ENCODE measurements at regions not wholly inside any gene's neighbourhood (a gene's known extent, or its start where the extent isn't known, plus 50 kb on each side); places are given as distances from the start of the nearest gene placed in this dataset.
"Not testable (repeated sequence)": the region's sequence is repeated elsewhere in the genome, so short reads cannot be mapped to it uniquely, and the experiment has no call there.

DNA sequence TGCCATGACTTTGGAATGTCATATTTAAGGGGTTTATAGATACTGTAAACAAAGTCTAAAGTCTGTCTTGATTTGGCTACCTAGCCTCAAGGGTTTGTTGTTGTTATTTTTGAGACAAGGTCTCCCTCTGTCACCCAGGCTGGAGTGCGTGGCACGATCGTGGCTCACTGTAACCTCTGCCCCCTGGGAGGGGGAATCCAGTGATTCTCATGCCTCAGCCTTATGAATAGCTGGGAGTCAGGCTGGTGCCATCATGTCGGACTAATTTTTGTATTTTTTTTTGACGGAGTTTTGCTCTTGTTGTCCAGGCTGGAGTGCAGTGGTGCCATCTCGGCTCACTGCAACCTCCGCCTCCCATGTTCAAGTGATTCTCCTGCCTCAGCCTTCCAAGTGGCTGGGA, 82.2 kb upstream of the RHOU start:
- H4K8ac ChIP-seq (ENCODE audit: low read depth in 2 of 2, low read length in 2 of 2); H3K4me3 ChIP-seq (ENCODE audit: insufficient read depth, low read depth, low read length); H2AFZ ChIP-seq (replicated peaks; ENCODE audit: low read length, poor library complexity); H3K9ac ChIP-seq (ENCODE audit: low read depth, low read length); H3K23ac ChIP-seq (ENCODE audit: low read depth, low read length); H2BK20ac ChIP-seq (ENCODE audit: low read depth, low read length); in situ Hi-C loops (cut with MboI; ENCODE audit: low sequenced_read_pairs); H3K4me2 ChIP-seq (ENCODE audit: low read depth, low read length); H3K4me1 ChIP-seq (ENCODE audit: control insufficient read depth, insufficient read depth, low read length); H3K79me1 ChIP-seq (ENCODE audit: low read depth in 1 of 2, low read length in 2 of 2); H2BK120ac ChIP-seq (ENCODE audit: low read depth, low read length); H3K18ac ChIP-seq (ENCODE audit: low read depth, low read length); H3K9me3 ChIP-seq (ENCODE audit: control insufficient read depth, insufficient read depth, low read length); H2BK5ac ChIP-seq (ENCODE audit: low read depth, low read length, poor library complexity, severe bottlenecking); DNase-seq; BruUV-seq (replicated peaks); H4K91ac ChIP-seq (ENCODE audit: insufficient read depth, low read depth, low read length); H4K5ac ChIP-seq (ENCODE audit: low read depth, low read length); H3K9me1 ChIP-seq (ENCODE audit: insufficient read depth, low read length); H3K27ac ChIP-seq (ENCODE audit: insufficient read depth, low read length); H3K4ac ChIP-seq (ENCODE audit: low read depth, low read length); H3K56ac ChIP-seq (ENCODE audit: extremely low read depth, insufficient read depth, low read length); H2BK15ac ChIP-seq (ENCODE audit: low read depth, low read length); ATAC-seq (ENCODE audit: low read depth); H4K20me1 ChIP-seq (ENCODE audit: insufficient read depth, low read length); intact Hi-C loops (cut with micrococcal nuclease); POLR2A ChIA-PET (ENCODE audit: unreplicated experiment); H3K36me3 ChIP-seq (ENCODE audit: control insufficient read depth, insufficient read depth, low read length); H2AK5ac ChIP-seq (ENCODE audit: low read depth, low read length); H2AK9ac ChIP-seq (replicated peaks; ENCODE audit: low read depth, low read length, poor library complexity); H3K14ac ChIP-seq (replicated peaks; ENCODE audit: low read depth, low read length); dilution Hi-C loops (cut with HindIII; ENCODE audit: low sequenced_read_pairs, unreplicated experiment): not testable (repeated sequence)
- peaks cover 23% of the 10 kb centered on the region for H3K27me3 ChIP-seq (ENCODE audit: control insufficient read depth, insufficient read depth, low read length)
- CTCF ChIA-PET: interaction anchor here (0.6 kb wide), 1 partner anchor 10 kb away, joined by 3 read pairs; no protein-coding TSS in a partner anchor
- 100% methylated on average over 1 of the region's 7 CpGs; no CpG with 5 or more reads in 1 of the 2 experiments for WGBS, 2 experiments (ENCODE audit: extremely low coverage in 2 of 2, insufficient read length in 1 of 2)
